ENCODE measurements at regions not wholly inside any gene's neighbourhood (a gene's known extent, or its start where the extent isn't known, plus 50 kb on each side); places are given as distances from the start of the nearest gene placed in this dataset.
"Not testable (repeated sequence)": the region's sequence is repeated elsewhere in the genome, so short reads cannot be mapped to it uniquely, and the experiment has no call there.

DNA sequence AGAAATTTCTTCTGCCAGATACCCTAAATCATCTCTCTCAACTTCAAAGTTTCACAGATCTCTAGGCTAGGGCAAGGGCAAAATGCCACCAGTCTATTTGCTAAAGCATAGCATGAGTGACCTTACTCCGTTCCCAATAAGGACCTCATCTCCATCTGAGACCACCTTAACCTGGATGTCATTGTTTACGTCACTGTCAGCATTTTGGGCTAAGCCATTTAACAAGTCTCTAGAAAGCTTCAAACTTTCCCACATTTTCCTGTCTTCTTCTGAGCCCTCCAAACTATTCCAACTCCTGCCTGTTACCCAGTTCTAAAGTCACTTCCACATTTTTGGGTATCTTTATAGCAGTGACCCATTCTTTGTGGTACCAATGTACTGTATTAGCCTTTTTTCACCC is 259.2 kb upstream of the KITLG start:
- H3K27me3 ChIP-seq: no peaks in the 10 kb centered on the region
- no peaks in the 10 kb centered on the region for H3K36me3 ChIP-seq (ENCODE audit: low read depth, missing control alignments)
- no peak overlapping the region for H3K4me3 ChIP-seq
- 97 to 100% methylated on average over 2 of the region's 2 CpGs for WGBS, 2 donors
- DNase-seq: no peak
- no peaks in the 10 kb centered on the region for H3K9me3 ChIP-seq
- TF ChIP-seq, protein P1, sequence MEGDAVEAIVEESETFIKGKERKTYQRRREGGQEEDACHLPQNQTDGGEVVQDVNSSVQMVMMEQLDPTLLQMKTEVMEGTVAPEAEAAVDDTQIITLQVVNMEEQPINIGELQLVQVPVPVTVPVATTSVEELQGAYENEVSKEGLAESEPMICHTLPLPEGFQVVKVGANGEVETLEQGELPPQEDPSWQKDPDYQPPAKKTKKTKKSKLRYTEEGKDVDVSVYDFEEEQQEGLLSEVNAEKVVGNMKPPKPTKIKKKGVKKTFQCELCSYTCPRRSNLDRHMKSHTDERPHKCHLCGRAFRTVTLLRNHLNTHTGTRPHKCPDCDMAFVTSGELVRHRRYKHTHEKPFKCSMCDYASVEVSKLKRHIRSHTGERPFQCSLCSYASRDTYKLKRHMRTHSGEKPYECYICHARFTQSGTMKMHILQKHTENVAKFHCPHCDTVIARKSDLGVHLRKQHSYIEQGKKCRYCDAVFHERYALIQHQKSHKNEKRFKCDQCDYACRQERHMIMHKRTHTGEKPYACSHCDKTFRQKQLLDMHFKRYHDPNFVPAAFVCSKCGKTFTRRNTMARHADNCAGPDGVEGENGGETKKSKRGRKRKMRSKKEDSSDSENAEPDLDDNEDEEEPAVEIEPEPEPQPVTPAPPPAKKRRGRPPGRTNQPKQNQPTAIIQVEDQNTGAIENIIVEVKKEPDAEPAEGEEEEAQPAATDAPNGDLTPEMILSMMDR (IDR thresholded peaks at IDR 0.05): no peak
- TF ChIP-seq POLR2A (IDR thresholded peaks at IDR 0.05): no peak
- no peaks in the 10 kb centered on the region for H3K4me1 ChIP-seq
- H3K27ac ChIP-seq: no peak overlapping the region
- intact Hi-C loops (cut with DNase I; ENCODE audit: low total_unique reads): no loop called here

DNA sequence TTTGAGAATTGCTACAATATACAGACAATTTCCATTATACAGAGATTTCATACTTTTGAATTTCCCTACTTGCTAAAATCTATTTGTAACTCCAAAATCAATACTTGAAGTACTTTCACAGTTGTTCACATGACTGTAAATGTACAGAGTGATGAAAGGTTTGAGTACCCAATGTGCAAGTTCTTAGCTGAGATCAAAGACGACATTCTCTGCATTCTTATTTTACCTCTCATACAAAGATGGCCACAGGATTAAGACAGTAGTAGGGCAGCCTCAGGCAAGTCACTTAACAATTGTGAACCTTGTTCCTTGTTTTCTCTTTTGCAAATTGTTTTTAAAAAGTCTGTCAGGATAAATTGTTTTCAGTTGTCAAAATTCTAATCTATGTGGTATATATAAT is 255.9 kb upstream of the KITLG start:
- no peaks in the 10 kb centered on the region for H3K4me1 ChIP-seq
- H3K27ac ChIP-seq: no peak overlapping the region
- TF ChIP-seq, protein P1 (IDR thresholded peaks at IDR 0.05): no peak
- no peak for TF ChIP-seq POLR2A (IDR thresholded peaks at IDR 0.05)
- H3K27me3 ChIP-seq: no peaks in the 10 kb centered on the region
- H3K9me3 ChIP-seq: no peaks in the 10 kb centered on the region
- H3K36me3 ChIP-seq (ENCODE audit: low read depth, missing control alignments): no peaks in the 10 kb centered on the region
- 77 to 94% methylated on average over 1 of the region's 1 CpG for WGBS, 2 donors
- intact Hi-C loops (cut with DNase I; ENCODE audit: low total_unique reads): no loop called here
- H3K4me3 ChIP-seq: no peak overlapping the region
- DNase-seq: no peak

DNA sequence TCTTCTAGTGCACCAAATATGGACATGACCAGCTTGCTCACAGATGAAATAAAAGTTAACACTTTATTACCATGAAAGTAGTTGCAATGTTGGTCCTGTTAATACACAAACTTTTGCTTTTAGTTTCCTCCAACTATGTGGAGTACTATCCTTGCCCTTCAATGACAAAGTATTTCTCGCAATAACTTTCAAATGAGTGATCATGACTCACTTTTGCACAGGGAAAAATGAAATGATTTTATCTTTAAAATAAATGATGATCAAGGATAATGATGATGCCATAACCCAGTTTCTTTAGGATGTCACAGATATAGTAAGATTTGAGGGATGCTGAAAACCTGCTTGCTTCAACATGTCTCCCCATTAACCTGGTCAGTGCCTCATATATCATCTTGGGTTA is 254.0 kb upstream of the KITLG start:
- no peak for DNase-seq
- Histone ChIP-seq H3K4me1 (no peaks in the 10 kb centered on the region), H3K27me3 (no peaks in the 10 kb centered on the region), H3K36me3 (ENCODE audit: low read depth, missing control alignments) (no peaks in the 10 kb centered on the region), H3K27ac (no peak overlapping the region), H3K4me3 (no peak overlapping the region), H3K9me3 (no peaks in the 10 kb centered on the region)
- intact Hi-C loops (cut with DNase I; ENCODE audit: low total_unique reads): no loop called here
- TF ChIP-seq POLR2A (IDR thresholded peaks at IDR 0.05): no peak
- TF ChIP-seq, protein P1 (IDR thresholded peaks at IDR 0.05): no peak
- WGBS, 2 donors: 85 to 94% methylated on average over 1 of the region's 1 CpG

DNA sequence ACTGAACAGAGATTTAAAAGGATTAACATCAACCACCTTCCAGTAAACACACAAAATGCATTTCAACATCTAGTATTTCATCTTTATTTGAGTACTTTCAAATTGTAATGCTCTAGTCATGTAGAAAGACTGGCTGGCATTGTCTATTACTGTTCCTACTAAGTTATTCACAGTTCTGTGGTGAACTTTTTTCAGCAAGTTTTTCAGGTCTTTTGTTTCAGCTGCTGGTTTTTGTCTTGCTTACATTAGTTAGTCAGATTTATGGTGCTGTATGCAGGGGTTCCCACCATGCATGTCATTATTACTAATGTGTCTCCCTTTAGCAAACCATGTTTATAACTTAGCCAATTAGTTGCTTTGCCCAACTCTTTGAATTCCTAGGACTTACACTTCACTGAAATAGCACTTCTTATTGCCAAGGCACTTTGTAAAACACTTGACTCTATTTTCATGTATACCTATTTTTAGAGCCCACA is 253.4 kb upstream of the KITLG start:
- no peak overlapping the region for H3K27ac ChIP-seq
- H3K9me3 ChIP-seq: no peaks in the 10 kb centered on the region
- H3K4me3 ChIP-seq: no peak overlapping the region
- intact Hi-C loops (cut with DNase I; ENCODE audit: low total_unique reads): no loop called here
- no peaks in the 10 kb centered on the region for H3K36me3 ChIP-seq (ENCODE audit: low read depth, missing control alignments)
- no peaks in the 10 kb centered on the region for H3K4me1 ChIP-seq
- DNase-seq: no peak
- TF ChIP-seq, protein P1 (IDR thresholded peaks at IDR 0.05): no peak
- TF ChIP-seq POLR2A (IDR thresholded peaks at IDR 0.05): no peak
- H3K27me3 ChIP-seq: no peaks in the 10 kb centered on the region

DNA sequence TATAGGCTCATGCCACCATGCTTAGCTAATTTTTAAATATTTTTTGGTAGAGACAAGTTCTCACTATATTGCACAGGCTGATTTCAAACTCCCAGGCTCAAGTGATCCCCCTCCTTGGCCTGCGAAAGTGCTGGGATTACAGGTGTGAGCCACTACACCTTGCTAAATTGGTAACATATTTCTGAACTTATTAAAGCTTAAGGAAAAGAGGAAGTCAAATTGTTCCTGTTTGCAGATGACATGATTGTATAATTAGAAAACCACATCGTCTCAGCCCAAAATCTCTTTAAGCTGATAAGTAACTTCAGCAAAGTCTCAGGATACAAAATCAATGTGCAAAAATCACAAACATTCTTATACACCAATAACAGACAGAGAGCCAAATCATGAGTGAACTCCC is 248.3 kb upstream of the KITLG start:
- not testable (repeated sequence) for H3K27ac ChIP-seq, H3K9me3 ChIP-seq
- 84 to 95% methylated on average over 2 of the region's 2 CpGs for WGBS, 2 donors

More for the DNA sequence above, 248.3 kb upstream of the KITLG start:
- H3K27me3 ChIP-seq; H3K36me3 ChIP-seq (ENCODE audit: low read depth, missing control alignments); intact Hi-C loops (cut with DNase I; ENCODE audit: low total_unique reads); DNase-seq; H3K4me1 ChIP-seq; H3K4me3 ChIP-seq: not testable (repeated sequence)
